ENCODE measurements at regions not wholly inside any gene's neighbourhood (a gene's known extent, or its start where the extent isn't known, plus 50 kb on each side); places are given as distances from the start of the nearest gene placed in this dataset.

DNA sequence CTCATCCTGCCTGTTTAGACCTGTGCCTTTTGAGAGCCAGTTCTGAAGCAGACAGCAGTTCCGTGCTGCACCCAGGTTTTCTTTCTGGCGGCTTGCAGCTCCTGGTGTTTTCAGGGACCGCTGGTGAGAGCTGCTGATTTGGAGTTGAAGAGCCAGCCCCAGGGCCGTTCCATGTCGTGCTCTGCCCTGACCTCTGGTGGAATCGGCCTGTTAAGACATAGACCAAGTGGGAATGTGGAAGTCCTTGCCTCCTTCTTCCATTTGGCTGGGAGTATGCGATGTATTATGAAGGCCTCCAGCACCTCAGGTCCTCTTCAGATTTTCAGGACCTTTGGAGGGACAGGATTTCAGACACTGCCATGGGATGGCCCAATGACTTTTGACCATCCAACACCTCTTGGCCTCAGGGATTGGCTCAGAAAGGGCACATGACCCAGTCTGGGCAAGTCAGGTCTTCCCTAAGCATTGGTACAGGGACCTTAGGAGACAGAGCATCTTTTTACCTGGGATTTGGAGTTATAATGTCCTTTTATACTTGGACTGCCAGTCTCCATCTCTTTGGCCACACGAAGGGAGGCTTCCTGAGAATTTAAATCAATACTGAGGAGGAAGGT, 136.1 kb upstream of the CLINT1 start:
- H3K27me3 ChIP-seq (replicated peaks; ENCODE audit: insufficient read depth), result no peaks in the 10 kb centered on the region
- TF ChIP-seq, protein P1, sequence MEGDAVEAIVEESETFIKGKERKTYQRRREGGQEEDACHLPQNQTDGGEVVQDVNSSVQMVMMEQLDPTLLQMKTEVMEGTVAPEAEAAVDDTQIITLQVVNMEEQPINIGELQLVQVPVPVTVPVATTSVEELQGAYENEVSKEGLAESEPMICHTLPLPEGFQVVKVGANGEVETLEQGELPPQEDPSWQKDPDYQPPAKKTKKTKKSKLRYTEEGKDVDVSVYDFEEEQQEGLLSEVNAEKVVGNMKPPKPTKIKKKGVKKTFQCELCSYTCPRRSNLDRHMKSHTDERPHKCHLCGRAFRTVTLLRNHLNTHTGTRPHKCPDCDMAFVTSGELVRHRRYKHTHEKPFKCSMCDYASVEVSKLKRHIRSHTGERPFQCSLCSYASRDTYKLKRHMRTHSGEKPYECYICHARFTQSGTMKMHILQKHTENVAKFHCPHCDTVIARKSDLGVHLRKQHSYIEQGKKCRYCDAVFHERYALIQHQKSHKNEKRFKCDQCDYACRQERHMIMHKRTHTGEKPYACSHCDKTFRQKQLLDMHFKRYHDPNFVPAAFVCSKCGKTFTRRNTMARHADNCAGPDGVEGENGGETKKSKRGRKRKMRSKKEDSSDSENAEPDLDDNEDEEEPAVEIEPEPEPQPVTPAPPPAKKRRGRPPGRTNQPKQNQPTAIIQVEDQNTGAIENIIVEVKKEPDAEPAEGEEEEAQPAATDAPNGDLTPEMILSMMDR (IDR thresholded peaks at IDR 0.05), result peak; percentile 72
- no peaks in the 10 kb centered on the region for H3K4me1 ChIP-seq (ENCODE audit: control insufficient read depth in 1 of 2, low read depth in 2 of 2)
- DNase-seq (ENCODE audit: low spot score), result no peak
- peak; percentile 82 for ATAC-seq (ENCODE audit: insufficient number of reproducible peaks, low FRiP score, low read depth)
- H3K27ac ChIP-seq, result no peak overlapping the region
- no peaks in the 10 kb centered on the region for H3K9me3 ChIP-seq
- H3K36me3 ChIP-seq, result no peaks in the 10 kb centered on the region
- H3K4me3 ChIP-seq, result no peak overlapping the region

DNA sequence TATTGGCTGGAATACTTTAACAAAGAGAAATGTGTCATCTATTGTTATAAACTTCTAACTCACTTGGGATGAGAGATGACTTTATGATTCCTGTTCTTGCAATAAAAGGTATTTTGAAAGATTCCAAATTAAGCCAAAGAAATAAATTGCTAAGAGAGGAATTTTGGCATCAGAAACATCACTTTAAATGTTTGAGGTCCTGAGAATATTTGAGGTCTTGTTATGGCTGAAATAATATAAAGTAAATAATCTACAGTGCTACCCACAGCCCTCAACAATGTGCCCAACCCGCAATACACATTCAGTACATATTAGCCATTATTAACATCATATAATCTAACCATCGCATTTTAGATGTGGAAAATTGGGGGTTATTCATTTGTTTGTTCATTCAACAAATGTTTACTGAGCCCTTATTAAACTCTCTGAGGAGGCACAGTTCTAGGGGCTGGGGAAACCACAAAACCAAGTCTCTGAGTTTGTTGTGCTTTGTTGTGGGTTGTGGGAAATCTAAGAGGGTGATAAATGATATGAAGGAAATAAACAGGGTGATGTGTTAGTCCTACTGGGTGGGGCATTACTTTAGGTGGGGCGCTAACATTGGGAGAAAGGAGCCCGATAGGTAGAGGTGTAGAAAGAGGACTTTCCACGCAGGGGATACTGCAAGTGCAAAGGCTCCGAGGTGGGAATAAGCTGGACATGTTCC, 135.2 kb upstream of the CLINT1 start:
- Histone ChIP-seq H3K4me3 (no peak overlapping the region), H3K27ac (no peak overlapping the region), H3K4me1 (ENCODE audit: control insufficient read depth in 1 of 2, low read depth in 2 of 2) (no peaks in the 10 kb centered on the region), H3K9me3 (no peaks in the 10 kb centered on the region), H3K36me3 (no peaks in the 10 kb centered on the region), H3K27me3 (replicated peaks; ENCODE audit: insufficient read depth) (no peaks in the 10 kb centered on the region)
- DNase-seq (ENCODE audit: low spot score), result no peak
- ATAC-seq (ENCODE audit: insufficient number of reproducible peaks, low FRiP score, low read depth), result no peak
- TF ChIP-seq, protein P1 (IDR thresholded peaks at IDR 0.05), result no peak

DNA sequence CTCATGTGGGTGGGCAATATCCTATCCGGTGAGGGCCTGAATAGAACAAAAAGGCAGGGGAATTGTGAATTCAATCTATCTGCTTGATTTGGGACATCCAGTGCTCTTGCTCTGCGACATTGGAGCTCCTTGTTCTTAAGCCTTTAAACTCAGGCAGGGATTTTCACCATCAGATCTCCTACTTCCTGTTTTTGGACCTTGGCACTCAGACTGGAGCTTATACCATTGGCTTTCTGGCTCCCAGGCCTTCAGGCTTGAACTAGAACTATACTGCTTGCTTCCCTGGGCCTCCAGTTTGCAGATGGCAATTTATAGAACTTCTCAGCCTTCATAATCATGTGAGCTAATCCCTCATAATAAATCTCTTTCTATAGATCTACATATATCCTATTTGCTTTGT, 134.3 kb upstream of the CLINT1 start:
- ATAC-seq (ENCODE audit: insufficient number of reproducible peaks, low FRiP score, low read depth) (no peak), DNase-seq (ENCODE audit: low spot score) (no peak)
- H3K27me3 ChIP-seq (replicated peaks; ENCODE audit: insufficient read depth), result no peaks in the 10 kb centered on the region
- no peak overlapping the region for H3K4me3 ChIP-seq
- no peaks in the 10 kb centered on the region for H3K36me3 ChIP-seq
- no peak overlapping the region for H3K27ac ChIP-seq
- TF ChIP-seq, protein P1 (IDR thresholded peaks at IDR 0.05), result no peak
- H3K4me1 ChIP-seq (ENCODE audit: control insufficient read depth in 1 of 2, low read depth in 2 of 2), result no peaks in the 10 kb centered on the region
- no peaks in the 10 kb centered on the region for H3K9me3 ChIP-seq

DNA sequence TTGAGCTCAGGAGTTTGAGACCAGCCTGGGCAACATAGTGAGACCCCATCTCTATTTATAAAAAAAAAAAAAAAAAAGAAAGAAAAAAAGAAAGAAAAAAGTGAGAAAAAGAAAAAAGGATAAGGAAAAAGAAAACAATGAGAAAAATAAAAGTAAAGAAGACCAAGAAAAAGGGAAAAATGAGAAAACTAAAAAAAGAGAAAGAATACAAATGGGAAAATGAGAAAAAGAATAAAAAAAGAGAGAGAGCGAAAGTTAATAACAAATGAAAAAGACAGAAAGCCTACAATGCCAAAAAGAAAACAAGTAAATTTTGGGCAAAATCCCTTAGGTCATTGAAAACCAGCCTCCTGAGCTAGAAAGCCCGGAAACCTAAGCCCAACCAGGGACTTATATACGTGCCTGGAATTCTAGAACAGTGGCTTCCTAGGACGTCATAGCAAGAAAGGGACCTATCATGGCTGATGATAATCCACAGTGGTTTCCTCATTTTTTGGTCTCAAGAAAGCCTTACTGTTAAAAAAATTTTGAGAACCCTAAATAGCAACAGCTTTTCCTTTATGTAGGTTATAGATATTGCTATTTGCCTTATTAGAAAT, 131.7 kb upstream of the CLINT1 start:
- TF ChIP-seq, protein P1 (IDR thresholded peaks at IDR 0.05), result no peak
- Histone ChIP-seq H3K4me3 (no peak overlapping the region), H3K27me3 (replicated peaks; ENCODE audit: insufficient read depth) (no peaks in the 10 kb centered on the region), H3K27ac (no peak overlapping the region), H3K4me1 (ENCODE audit: control insufficient read depth in 1 of 2, low read depth in 2 of 2) (no peaks in the 10 kb centered on the region), H3K36me3 (no peaks in the 10 kb centered on the region), H3K9me3 (no peaks in the 10 kb centered on the region)
- ATAC-seq (ENCODE audit: insufficient number of reproducible peaks, low FRiP score, low read depth), result no peak
- DNase-seq (ENCODE audit: low spot score), result no peak

DNA sequence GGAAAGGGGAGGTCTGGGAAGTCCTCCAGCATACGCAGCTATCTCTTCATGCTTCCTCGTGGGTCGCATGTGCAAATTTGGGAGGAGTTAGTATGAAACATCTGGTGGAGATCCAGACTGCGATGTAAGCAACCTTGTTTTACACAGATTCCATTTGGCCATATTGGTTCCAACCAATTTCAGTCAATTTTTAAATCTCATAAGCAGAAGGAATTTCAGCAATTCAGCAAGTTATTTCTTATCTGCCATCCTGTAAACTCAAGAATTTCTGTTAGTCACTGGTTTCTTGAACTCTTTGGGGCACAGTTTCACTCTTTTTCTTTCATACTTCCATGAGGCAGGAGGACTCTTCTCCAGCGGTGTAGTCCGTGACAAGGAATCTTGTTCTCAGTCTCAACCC, 130.4 kb upstream of the CLINT1 start:
- no peaks in the 10 kb centered on the region for H3K9me3 ChIP-seq
- H3K4me3 ChIP-seq, result no peak overlapping the region
- H3K27me3 ChIP-seq (replicated peaks; ENCODE audit: insufficient read depth), result no peaks in the 10 kb centered on the region
- no peak for DNase-seq (ENCODE audit: low spot score)
- no peaks in the 10 kb centered on the region for H3K36me3 ChIP-seq
- no peak for ATAC-seq (ENCODE audit: insufficient number of reproducible peaks, low FRiP score, low read depth)
- no peak overlapping the region for H3K27ac ChIP-seq
- TF ChIP-seq, protein P1 (IDR thresholded peaks at IDR 0.05), result no peak
- no peaks in the 10 kb centered on the region for H3K4me1 ChIP-seq (ENCODE audit: control insufficient read depth in 1 of 2, low read depth in 2 of 2)
